Caco-2 (cell line): ENCODE measurements at regions not wholly inside any gene's neighbourhood (a gene's known extent, or its start where the extent isn't known, plus 50 kb on each side); places are given as distances from the start of the nearest gene placed in this dataset.

ENCODE experiments used
- BruUV-seq: library from RNA; stranded (reverse); fragments of 400-500 nt; replicated peaks from 2 replicates; lab custom pipeline; 2021; lab: Mats Ljungman, UMichigan
- CTCF ChIA-PET: fragments of 300-600 bp; sonication (Branson Sonifier 250); formaldehyde crosslinking; loops from one replicate; lab custom pipeline; 2022; ENCODE audit warnings: antibody characterized with exemption; lab: Charles Lee
- POLR2A ChIA-PET: fragments of 300-600 bp; sonication (Branson Sonifier 250); formaldehyde crosslinking; loops from one replicate; lab custom pipeline; 2022; ENCODE audit warnings: antibody characterized with exemption; lab: Charles Lee
- DNase-seq, 2 experiments: peaks; one replicate each; pipeline versions ENCODE4 v3.0.0 to v3.0.0-alpha.2; 2020 to 2022
- H3K27me3 ChIP-seq: replicated peaks from 2 replicates; pipeline ENCODE4 v1.6.0; 2011; ENCODE audit warnings: low read length; ENCODE audit not compliant: control insufficient read depth, insufficient read depth
- H3K36me3 ChIP-seq: 2 replicates; pipeline ENCODE4 v1.5.1; 2011; ENCODE audit warnings: low read length; ENCODE audit not compliant: control insufficient read depth, insufficient read depth
- H3K4me1 ChIP-seq: fragments of 250-450 bp; sonication (Bioruptor Pico); 2 replicates; pipeline ENCODE4 v1.5.1; 2020; ENCODE audit warnings: mild to moderate bottlenecking
- H3K4me3 ChIP-seq: 2 replicates; pipeline ENCODE4 v1.5.1; 2011; ENCODE audit warnings: low read depth, mild to moderate bottlenecking, control low read depth, low read length
- H3K9me3 ChIP-seq: fragments of 250-450 bp; sonication (Bioruptor Pico); 2 replicates; pipeline ENCODE4 v1.5.1; 2020; ENCODE audit warnings: mild to moderate bottlenecking, moderate library complexity
- H3K27ac Mint-ChIP-seq: one replicate; pipeline ENCODE4 v1.8.0; 2022; ENCODE audit warnings: mixed read lengths; ENCODE audit not compliant: unreplicated experiment
- H3K27me3 Mint-ChIP-seq: one replicate; pipeline ENCODE4 v1.8.0; 2022; ENCODE audit warnings: mixed read lengths; ENCODE audit not compliant: insufficient read depth, unreplicated experiment
- H3K36me3 Mint-ChIP-seq: one replicate; pipeline ENCODE4 v1.8.0; 2022; ENCODE audit warnings: mild to moderate bottlenecking, mixed read lengths; ENCODE audit not compliant: insufficient read depth, unreplicated experiment
- H3K4me1 Mint-ChIP-seq: one replicate; pipeline ENCODE4 v1.8.0; 2022; ENCODE audit warnings: low read depth, mixed read lengths; ENCODE audit not compliant: unreplicated experiment
- H3K4me3 Mint-ChIP-seq: one replicate; pipeline ENCODE4 v1.8.0; 2022; ENCODE audit warnings: mild to moderate bottlenecking, moderate library complexity, mixed read lengths; ENCODE audit not compliant: unreplicated experiment
- H3K9me3 Mint-ChIP-seq: one replicate; pipeline ENCODE4 v1.8.0; 2022; ENCODE audit warnings: mixed read lengths; ENCODE audit not compliant: unreplicated experiment
- intact Hi-C: fragments of 100-400 bp; cut with micrococcal nuclease; formaldehyde crosslinking; loops from one replicate; pipeline ENCODE4 v1.10.0; 2022; ENCODE audit not compliant: unreplicated experiment
- TF ChIP-seq, protein P1 (sequence below), 2 experiments: fragments of 200-600 bp in 1 of 2; IDR thresholded peaks; 1 replicate in 1 of 2; 2 replicates in 1 of 2; pipeline versions ENCODE4 v1.5.1 to v1.8.0; 2011 to 2022; ENCODE audit warnings: antibody characterized with exemption in 1 of 2, control low read depth in 1 of 2, inconsistent platforms in 1 of 2, low read depth in 1 of 2, low read length in 1 of 2, mild to moderate bottlenecking in 1 of 2, moderate library complexity in 1 of 2; ENCODE audit not compliant: insufficient read depth in 1 of 2, severe bottlenecking in 1 of 2, unreplicated experiment in 1 of 2

DNA sequence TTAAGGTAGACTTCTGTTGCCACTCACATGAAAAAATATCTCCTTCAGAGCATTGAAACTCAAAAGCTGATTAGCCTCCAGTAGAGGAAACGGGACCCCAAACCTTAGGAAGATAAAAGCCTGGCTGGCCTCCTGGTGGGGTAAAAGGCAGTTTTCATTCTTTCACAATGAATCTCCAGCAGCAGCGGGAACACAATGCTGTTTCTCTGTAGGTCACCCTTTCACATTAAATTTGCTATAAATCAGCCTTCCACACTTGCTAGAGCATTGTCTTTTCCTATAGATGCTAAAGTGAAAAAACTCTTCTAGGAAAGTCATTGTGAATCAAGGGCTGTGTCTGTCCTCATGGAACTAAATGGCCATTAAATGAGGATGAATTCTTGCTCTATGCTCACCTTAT lies 207.3 kb upstream of the MAGEB2 start:
- H3K4me3 Mint-ChIP-seq, result no peak overlapping the region
- ChIA-PET CTCF (no interaction called here), POLR2A (no interaction called here)
- no TSS peak for BruUV-seq
- H3K4me1 Mint-ChIP-seq, result no peaks in the 10 kb centered on the region
- TF ChIP-seq, protein P1, sequence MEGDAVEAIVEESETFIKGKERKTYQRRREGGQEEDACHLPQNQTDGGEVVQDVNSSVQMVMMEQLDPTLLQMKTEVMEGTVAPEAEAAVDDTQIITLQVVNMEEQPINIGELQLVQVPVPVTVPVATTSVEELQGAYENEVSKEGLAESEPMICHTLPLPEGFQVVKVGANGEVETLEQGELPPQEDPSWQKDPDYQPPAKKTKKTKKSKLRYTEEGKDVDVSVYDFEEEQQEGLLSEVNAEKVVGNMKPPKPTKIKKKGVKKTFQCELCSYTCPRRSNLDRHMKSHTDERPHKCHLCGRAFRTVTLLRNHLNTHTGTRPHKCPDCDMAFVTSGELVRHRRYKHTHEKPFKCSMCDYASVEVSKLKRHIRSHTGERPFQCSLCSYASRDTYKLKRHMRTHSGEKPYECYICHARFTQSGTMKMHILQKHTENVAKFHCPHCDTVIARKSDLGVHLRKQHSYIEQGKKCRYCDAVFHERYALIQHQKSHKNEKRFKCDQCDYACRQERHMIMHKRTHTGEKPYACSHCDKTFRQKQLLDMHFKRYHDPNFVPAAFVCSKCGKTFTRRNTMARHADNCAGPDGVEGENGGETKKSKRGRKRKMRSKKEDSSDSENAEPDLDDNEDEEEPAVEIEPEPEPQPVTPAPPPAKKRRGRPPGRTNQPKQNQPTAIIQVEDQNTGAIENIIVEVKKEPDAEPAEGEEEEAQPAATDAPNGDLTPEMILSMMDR (IDR thresholded peaks at IDR 0.05; ENCODE audit: insufficient read depth in 1 of 2, low read depth in 1 of 2, low read length in 1 of 2, severe bottlenecking in 1 of 2, unreplicated experiment in 1 of 2), result no peak
- Histone ChIP-seq H3K4me3 (no peak overlapping the region), H3K9me3 (no peaks in the 10 kb centered on the region), H3K36me3 (no peaks in the 10 kb centered on the region), H3K4me1 (no peaks in the 10 kb centered on the region), H3K27me3 (no peaks in the 10 kb centered on the region)
- H3K36me3 Mint-ChIP-seq, result no peaks in the 10 kb centered on the region
- H3K27ac Mint-ChIP-seq, result no peak overlapping the region
- no peak for DNase-seq
- intact Hi-C loops, result no loop called here
- no peaks in the 10 kb centered on the region for H3K9me3 Mint-ChIP-seq
- H3K27me3 Mint-ChIP-seq, result no peaks in the 10 kb centered on the region

DNA sequence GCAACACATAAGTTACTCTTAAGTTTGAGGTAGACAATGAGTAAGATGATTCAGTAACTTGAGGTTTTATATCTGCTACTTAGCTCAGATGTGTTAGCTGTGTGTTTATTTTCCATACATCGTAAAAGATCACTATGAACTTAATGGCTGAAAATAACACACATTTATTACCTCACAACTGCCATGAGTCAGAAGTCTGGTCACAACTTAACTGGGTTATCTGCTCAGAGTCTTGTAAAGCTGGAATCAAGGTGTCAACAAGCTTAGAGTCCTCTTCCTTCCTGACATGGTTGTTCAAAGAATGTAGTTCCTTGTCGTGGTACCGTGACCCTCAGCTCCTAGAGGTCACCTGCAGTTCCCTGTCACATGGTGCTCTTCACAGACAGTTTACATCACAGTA lies 204.9 kb upstream of the MAGEB2 start:
- TF ChIP-seq, protein P1 (IDR thresholded peaks at IDR 0.05; ENCODE audit: insufficient read depth in 1 of 2, low read depth in 1 of 2, low read length in 1 of 2, severe bottlenecking in 1 of 2, unreplicated experiment in 1 of 2), result no peak
- intact Hi-C loops, result no loop called here
- Mint-ChIP-seq H3K9me3 (no peaks in the 10 kb centered on the region), H3K4me1 (no peaks in the 10 kb centered on the region), H3K27me3 (no peaks in the 10 kb centered on the region), H3K36me3 (no peaks in the 10 kb centered on the region), H3K4me3 (no peak overlapping the region), H3K27ac (no peak overlapping the region)
- CTCF ChIA-PET, result no interaction called here
- no TSS peak for BruUV-seq
- Histone ChIP-seq H3K4me1 (no peaks in the 10 kb centered on the region), H3K9me3 (no peaks in the 10 kb centered on the region), H3K27me3 (no peaks in the 10 kb centered on the region), H3K36me3 (no peaks in the 10 kb centered on the region), H3K4me3 (no peak overlapping the region)
- no peak for DNase-seq
- POLR2A ChIA-PET, result no interaction called here

DNA sequence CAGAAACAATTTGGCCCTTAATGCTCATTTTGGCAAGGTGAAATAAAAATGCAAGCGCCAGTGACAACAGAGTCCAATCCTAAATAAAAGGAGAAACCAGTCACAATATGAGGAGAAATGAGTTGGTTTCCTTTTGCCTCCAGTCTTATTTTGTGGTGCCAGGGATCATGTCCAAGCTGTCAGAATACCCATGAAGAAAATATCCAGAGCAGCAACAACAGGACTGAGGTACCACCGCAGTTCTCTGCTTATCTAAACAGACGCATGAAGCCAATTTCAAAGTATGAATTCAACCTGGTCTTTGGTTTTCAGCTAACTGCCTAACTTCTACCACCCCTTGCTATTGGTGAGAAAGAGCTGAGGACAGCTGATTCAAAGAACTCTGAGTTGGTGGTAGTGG lies 199.9 kb upstream of the MAGEB2 start:
- H3K4me3 ChIP-seq, result no peak overlapping the region
- no TSS peak for BruUV-seq
- ChIA-PET POLR2A (no interaction called here), CTCF (no interaction called here)
- Mint-ChIP-seq H3K4me3 (no peak overlapping the region), H3K27ac (no peak overlapping the region), H3K9me3 (no peaks in the 10 kb centered on the region), H3K4me1 (no peaks in the 10 kb centered on the region), H3K27me3 (no peaks in the 10 kb centered on the region), H3K36me3 (no peaks in the 10 kb centered on the region)
- DNase-seq, result no peak
- no peaks in the 10 kb centered on the region for H3K27me3 ChIP-seq
- H3K9me3 ChIP-seq, result no peaks in the 10 kb centered on the region
- intact Hi-C loops, result no loop called here
- no peaks in the 10 kb centered on the region for H3K36me3 ChIP-seq
- TF ChIP-seq, protein P1 (IDR thresholded peaks at IDR 0.05; ENCODE audit: insufficient read depth in 1 of 2, low read depth in 1 of 2, low read length in 1 of 2, severe bottlenecking in 1 of 2, unreplicated experiment in 1 of 2), result no peak
- no peaks in the 10 kb centered on the region for H3K4me1 ChIP-seq
